ENCODE measurements at regions not wholly inside any gene's neighbourhood (a gene's known extent, or its start where the extent isn't known, plus 50 kb on each side); places are given as distances from the start of the nearest gene placed in this dataset.

GRCh38 chr13:84129966-84130365 lies 247.7 kb upstream of the SLITRK1 start:
- H3K9me3 ChIP-seq (ENCODE audit: low read length): no peaks in the 10 kb centered on the region
- H3K27me3 ChIP-seq (ENCODE audit: insufficient read depth, low read length, poor library complexity, severe bottlenecking): no peaks in the 10 kb centered on the region
- no peak overlapping the region for H3K27ac Mint-ChIP-seq
- no peaks in the 10 kb centered on the region for H3K36me3 ChIP-seq (ENCODE audit: insufficient read depth, low read length)
- ChIA-PET POLR2A (no interaction called here), CTCF (no interaction called here)
- no peak overlapping the region for H3K4me3 Mint-ChIP-seq
- no peak for DNase-seq
- H3K4me3 ChIP-seq (ENCODE audit: low read length): no peak overlapping the region
- H3K4me1 ChIP-seq (ENCODE audit: insufficient read depth, low read length): no peaks in the 10 kb centered on the region
- no peaks in the 10 kb centered on the region for H3K9me3 Mint-ChIP-seq
- H3K36me3 Mint-ChIP-seq: no peaks in the 10 kb centered on the region
- H3K27me3 Mint-ChIP-seq: no peaks in the 10 kb centered on the region
- peaks cover 0 to 7% (median 1%) of the 10 kb centered on the region in 3 donors for H3K4me1 Mint-ChIP-seq
- no peak overlapping the region for H3K27ac ChIP-seq (ENCODE audit: low read depth, low read length)

- ChIA-PET CTCF (interaction anchor here (1.2 kb wide), 1 partner anchor 9 kb away, joined by 4 read pairs; no protein-coding TSS in a partner anchor), POLR2A (no interaction called here)
- DNase-seq: no peak
- H3K27ac Mint-ChIP-seq: peak overlapping the region in 1 of 8 donors; percentile 81
- no peaks in the 10 kb centered on the region for H3K9me3 ChIP-seq (ENCODE audit: low read length)
- H3K4me1 Mint-ChIP-seq: peaks cover 0 to 7% (median 0%) of the 10 kb centered on the region in 3 donors
- no peak overlapping the region for H3K4me3 ChIP-seq (ENCODE audit: low read length)
- H3K27me3 ChIP-seq (ENCODE audit: insufficient read depth, low read length, poor library complexity, severe bottlenecking): no peaks in the 10 kb centered on the region
- peaks cover 0 to 1% (median 0%) of the 10 kb centered on the region in 3 donors for H3K36me3 Mint-ChIP-seq
- H3K36me3 ChIP-seq (ENCODE audit: insufficient read depth, low read length): no peaks in the 10 kb centered on the region
- no peaks in the 10 kb centered on the region for H3K9me3 Mint-ChIP-seq
- H3K27me3 Mint-ChIP-seq: no peaks in the 10 kb centered on the region
- H3K27ac ChIP-seq (ENCODE audit: low read depth, low read length): no peak overlapping the region
- no peak overlapping the region for H3K4me3 Mint-ChIP-seq
- H3K4me1 ChIP-seq (ENCODE audit: insufficient read depth, low read length): no peaks in the 10 kb centered on the region
Observed at GRCh38 chr13:84127597-84128128, 245.4 kb upstream of the SLITRK1 start.

DNA sequence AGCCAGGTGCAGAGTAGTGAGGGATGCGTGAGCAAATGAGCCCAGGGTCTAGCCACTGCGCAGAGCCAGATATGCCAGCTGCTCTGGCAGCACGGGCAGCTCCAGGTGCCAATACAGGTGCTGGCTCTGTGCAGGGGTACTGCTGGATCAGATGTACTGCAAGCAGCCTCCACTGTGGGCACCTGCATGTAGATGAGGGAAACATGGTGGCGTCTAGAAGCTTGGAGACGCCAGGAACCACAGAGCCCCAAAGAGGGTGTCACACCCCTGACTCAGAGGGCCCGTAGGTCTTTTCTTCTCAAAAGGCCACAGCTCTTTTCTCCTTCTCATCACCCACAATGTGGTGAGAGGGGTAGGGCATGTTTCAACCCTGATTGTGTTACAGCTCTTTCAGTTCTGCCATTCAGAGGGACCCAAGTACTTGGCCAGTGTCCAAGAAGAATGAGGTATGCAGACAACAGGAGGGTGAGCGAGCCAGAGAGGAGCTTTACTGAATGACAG lies 244.4 kb upstream of the SLITRK1 start:
- Mint-ChIP-seq H3K27me3 (no peaks in the 10 kb centered on the region), H3K4me3 (peak overlapping the region in 1 of 7 donors; percentile 84), H3K36me3 (peaks cover 0 to 1% (median 0%) of the 10 kb centered on the region in 3 donors), H3K9me3 (no peaks in the 10 kb centered on the region), H3K27ac (peak overlapping the region in 2 of 8 donors; percentile 36 to 74), H3K4me1 (peaks cover 0 to 7% (median 0%) of the 10 kb centered on the region in 3 donors)
- Histone ChIP-seq H3K4me1 (ENCODE audit: insufficient read depth, low read length) (no peaks in the 10 kb centered on the region), H3K27me3 (ENCODE audit: insufficient read depth, low read length, poor library complexity, severe bottlenecking) (no peaks in the 10 kb centered on the region), H3K4me3 (ENCODE audit: low read length) (no peak overlapping the region), H3K36me3 (ENCODE audit: insufficient read depth, low read length) (no peaks in the 10 kb centered on the region), H3K27ac (ENCODE audit: low read depth, low read length) (no peak overlapping the region), H3K9me3 (ENCODE audit: low read length) (no peaks in the 10 kb centered on the region)
- ChIA-PET POLR2A (no interaction called here), CTCF (interaction anchor here (0.9 kb wide), 1 partner anchor 10 kb away, joined by 4 read pairs; no protein-coding TSS in a partner anchor)
- DNase-seq: peak in 2 of 5 donors; percentile 23 to 36

GRCh38 chr13:84121456-84121855 lies 239.2 kb upstream of the SLITRK1 start:
- H3K9me3 ChIP-seq (ENCODE audit: low read length): no peaks in the 10 kb centered on the region
- H3K36me3 ChIP-seq (ENCODE audit: insufficient read depth, low read length): no peaks in the 10 kb centered on the region
- no peak overlapping the region for H3K4me3 ChIP-seq (ENCODE audit: low read length)
- Mint-ChIP-seq H3K36me3 (peaks cover 0 to 1% (median 0%) of the 10 kb centered on the region in 3 donors), H3K27ac (peak overlapping the region in 1 of 8 donors; percentile 77), H3K4me1 (peaks cover 0 to 5% (median under 1%) of the 10 kb centered on the region in 3 donors), H3K4me3 (no peak overlapping the region), H3K9me3 (no peaks in the 10 kb centered on the region), H3K27me3 (peaks cover 0 to 2% of the 10 kb centered on the region in 2 donors)
- no peak overlapping the region for H3K27ac ChIP-seq (ENCODE audit: low read depth, low read length)
- DNase-seq: no peak
- H3K4me1 ChIP-seq (ENCODE audit: insufficient read depth, low read length): no peaks in the 10 kb centered on the region
- ChIA-PET CTCF (no interaction called here), POLR2A (no interaction called here)
- no peaks in the 10 kb centered on the region for H3K27me3 ChIP-seq (ENCODE audit: insufficient read depth, low read length, poor library complexity, severe bottlenecking)

GRCh38 chr13:84118839-84119409 lies 236.7 kb upstream of the SLITRK1 start:
- H3K4me1 ChIP-seq (ENCODE audit: insufficient read depth, low read length): no peaks in the 10 kb centered on the region
- ChIA-PET CTCF (no interaction called here), POLR2A (no interaction called here)
- H3K27ac ChIP-seq (ENCODE audit: low read depth, low read length): no peak overlapping the region
- Mint-ChIP-seq H3K4me1 (peaks cover 0 to 5% (median 0%) of the 10 kb centered on the region in 3 donors), H3K36me3 (no peaks in the 10 kb centered on the region), H3K9me3 (no peaks in the 10 kb centered on the region), H3K27ac (peak overlapping the region in 1 of 8 donors; percentile 71), H3K4me3 (no peak overlapping the region), H3K27me3 (peaks cover 0 to 2% of the 10 kb centered on the region in 2 donors)
- no peaks in the 10 kb centered on the region for H3K27me3 ChIP-seq (ENCODE audit: insufficient read depth, low read length, poor library complexity, severe bottlenecking)
- DNase-seq: no peak
- H3K36me3 ChIP-seq (ENCODE audit: insufficient read depth, low read length): no peaks in the 10 kb centered on the region
- H3K9me3 ChIP-seq (ENCODE audit: low read length): no peaks in the 10 kb centered on the region
- no peak overlapping the region for H3K4me3 ChIP-seq (ENCODE audit: low read length)

DNA sequence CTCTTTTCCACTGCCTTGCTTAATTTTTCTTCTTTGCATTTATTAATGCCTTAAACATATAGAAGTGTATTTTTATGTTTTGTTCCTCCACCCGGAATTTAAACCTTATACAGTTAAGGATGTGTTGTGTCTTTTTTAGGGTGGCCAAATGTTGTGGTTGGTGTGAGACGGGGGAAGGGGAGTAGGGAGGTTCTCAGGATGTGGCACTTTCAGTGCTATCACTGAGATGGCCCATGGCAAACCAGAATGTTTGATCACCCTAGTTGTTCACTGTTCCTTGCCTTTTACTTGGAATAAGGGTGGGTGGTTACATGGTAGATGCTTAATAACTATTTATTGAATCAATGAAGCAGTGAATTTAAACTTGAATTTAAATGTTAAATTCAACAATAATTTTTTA lies 216.0 kb upstream of the SLITRK1 start:
- Histone ChIP-seq H3K27ac (ENCODE audit: low read depth, low read length) (no peak overlapping the region), H3K9me3 (ENCODE audit: low read length) (no peaks in the 10 kb centered on the region), H3K27me3 (ENCODE audit: insufficient read depth, low read length, poor library complexity, severe bottlenecking) (no peaks in the 10 kb centered on the region), H3K4me3 (ENCODE audit: low read length) (no peak overlapping the region), H3K4me1 (ENCODE audit: insufficient read depth, low read length) (no peaks in the 10 kb centered on the region), H3K36me3 (ENCODE audit: insufficient read depth, low read length) (no peaks in the 10 kb centered on the region)
- ChIA-PET POLR2A (no interaction called here), CTCF (no interaction called here)
- Mint-ChIP-seq H3K27me3 (no peaks in the 10 kb centered on the region), H3K9me3 (no peaks in the 10 kb centered on the region), H3K4me3 (no peak overlapping the region), H3K4me1 (no peaks in the 10 kb centered on the region), H3K36me3 (no peaks in the 10 kb centered on the region), H3K27ac (no peak overlapping the region)
- no peak for DNase-seq

- H3K27me3 ChIP-seq (ENCODE audit: insufficient read depth, low read length, poor library complexity, severe bottlenecking): no peaks in the 10 kb centered on the region
- POLR2A ChIA-PET: no interaction called here
Observed at GRCh38 chr13:84097148-84097547, 214.9 kb upstream of the SLITRK1 start.

DNA sequence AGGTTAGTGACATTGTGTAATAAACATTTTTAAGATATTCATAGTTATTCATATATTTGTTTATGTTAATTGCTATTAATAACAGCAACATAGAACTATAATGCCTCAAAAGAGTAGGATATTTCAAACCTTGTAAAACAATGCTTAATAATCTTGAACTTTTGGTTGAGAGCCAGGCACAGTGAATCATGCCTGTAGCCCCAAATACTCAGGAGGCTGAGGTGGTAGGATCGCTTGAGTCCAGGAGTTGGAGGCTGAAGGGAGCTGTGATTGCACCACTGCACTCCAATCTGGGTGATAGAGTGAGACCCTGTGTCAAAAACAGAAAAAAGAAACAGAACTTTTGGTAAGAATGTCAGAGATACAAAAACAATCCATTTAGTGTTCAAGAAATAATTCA lies 213.9 kb upstream of the SLITRK1 start:
- DNase-seq: no peak
- Histone ChIP-seq H3K27me3 (ENCODE audit: insufficient read depth, low read length, poor library complexity, severe bottlenecking) (no peaks in the 10 kb centered on the region), H3K4me1 (ENCODE audit: insufficient read depth, low read length) (no peaks in the 10 kb centered on the region), H3K9me3 (ENCODE audit: low read length) (no peaks in the 10 kb centered on the region), H3K4me3 (ENCODE audit: low read length) (no peak overlapping the region), H3K27ac (ENCODE audit: low read depth, low read length) (no peak overlapping the region), H3K36me3 (ENCODE audit: insufficient read depth, low read length) (no peaks in the 10 kb centered on the region)
- Mint-ChIP-seq H3K27ac (no peak overlapping the region), H3K4me3 (no peak overlapping the region), H3K27me3 (no peaks in the 10 kb centered on the region), H3K4me1 (no peaks in the 10 kb centered on the region), H3K36me3 (no peaks in the 10 kb centered on the region), H3K9me3 (no peaks in the 10 kb centered on the region)
- CTCF ChIA-PET: interaction anchor here (0.6 kb wide), 1 partner anchor 797 kb away, joined by 3 read pairs; no protein-coding TSS in a partner anchor
- POLR2A ChIA-PET: no interaction called here

More at GRCh38 chr13:84097148-84097547, 214.9 kb upstream of the SLITRK1 start:
- DNase-seq: no peak
- Mint-ChIP-seq H3K27me3 (no peaks in the 10 kb centered on the region), H3K9me3 (no peaks in the 10 kb centered on the region), H3K4me3 (no peak overlapping the region), H3K27ac (no peak overlapping the region), H3K36me3 (no peaks in the 10 kb centered on the region), H3K4me1 (no peaks in the 10 kb centered on the region)
- Histone ChIP-seq H3K4me3 (ENCODE audit: low read length) (no peak overlapping the region), H3K4me1 (ENCODE audit: insufficient read depth, low read length) (no peaks in the 10 kb centered on the region), H3K36me3 (ENCODE audit: insufficient read depth, low read length) (no peaks in the 10 kb centered on the region), H3K27ac (ENCODE audit: low read depth, low read length) (no peak overlapping the region), H3K9me3 (ENCODE audit: low read length) (no peaks in the 10 kb centered on the region)
- CTCF ChIA-PET: no interaction called here
